ENCODE measurements at regions not wholly inside any gene's neighbourhood (a gene's known extent, or its start where the extent isn't known, plus 50 kb on each side); places are given as distances from the start of the nearest gene placed in this dataset.

DNA sequence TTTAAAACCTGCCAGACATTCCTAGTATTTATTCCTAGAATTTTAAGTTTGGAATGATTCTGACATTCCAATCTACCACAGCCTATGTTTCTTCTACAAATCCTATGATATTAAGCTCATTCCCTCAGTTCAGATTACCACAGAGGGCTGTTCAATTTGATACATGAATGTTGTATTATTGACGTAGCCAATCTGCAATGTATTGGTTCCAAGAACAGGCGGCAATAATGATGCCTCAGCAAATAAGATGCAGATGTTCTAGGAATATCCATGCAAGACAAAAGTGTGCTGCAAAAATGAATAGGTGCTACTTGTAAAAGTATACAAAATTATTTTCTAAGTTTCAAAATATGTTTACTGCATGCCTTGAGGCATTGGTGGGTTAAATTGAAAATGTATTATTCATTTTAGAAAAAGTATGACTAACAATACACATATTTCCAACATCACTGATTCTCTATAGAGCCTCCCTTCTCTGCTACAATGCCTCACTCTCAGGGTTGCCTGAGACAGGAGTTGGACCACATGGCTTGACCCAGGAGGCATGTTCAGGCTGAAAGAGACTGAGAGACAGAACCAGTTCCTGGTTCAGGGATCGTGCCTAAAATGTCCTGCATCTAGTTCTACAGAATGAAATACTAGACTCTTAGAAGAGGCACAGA, 94.1 kb upstream of the CREB5 start:
- TF ChIP-seq, protein P1, sequence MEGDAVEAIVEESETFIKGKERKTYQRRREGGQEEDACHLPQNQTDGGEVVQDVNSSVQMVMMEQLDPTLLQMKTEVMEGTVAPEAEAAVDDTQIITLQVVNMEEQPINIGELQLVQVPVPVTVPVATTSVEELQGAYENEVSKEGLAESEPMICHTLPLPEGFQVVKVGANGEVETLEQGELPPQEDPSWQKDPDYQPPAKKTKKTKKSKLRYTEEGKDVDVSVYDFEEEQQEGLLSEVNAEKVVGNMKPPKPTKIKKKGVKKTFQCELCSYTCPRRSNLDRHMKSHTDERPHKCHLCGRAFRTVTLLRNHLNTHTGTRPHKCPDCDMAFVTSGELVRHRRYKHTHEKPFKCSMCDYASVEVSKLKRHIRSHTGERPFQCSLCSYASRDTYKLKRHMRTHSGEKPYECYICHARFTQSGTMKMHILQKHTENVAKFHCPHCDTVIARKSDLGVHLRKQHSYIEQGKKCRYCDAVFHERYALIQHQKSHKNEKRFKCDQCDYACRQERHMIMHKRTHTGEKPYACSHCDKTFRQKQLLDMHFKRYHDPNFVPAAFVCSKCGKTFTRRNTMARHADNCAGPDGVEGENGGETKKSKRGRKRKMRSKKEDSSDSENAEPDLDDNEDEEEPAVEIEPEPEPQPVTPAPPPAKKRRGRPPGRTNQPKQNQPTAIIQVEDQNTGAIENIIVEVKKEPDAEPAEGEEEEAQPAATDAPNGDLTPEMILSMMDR (conservative IDR thresholded peaks at IDR 0.05): no peak
- TF ChIP-seq ZFX (IDR thresholded peaks at IDR 0.05): no peak

Data from C4-2B (cell line).